HL-60 (cell line): ENCODE measurements at regions not wholly inside any gene's neighbourhood (a gene's known extent, or its start where the extent isn't known, plus 50 kb on each side); places are given as distances from the start of the nearest gene placed in this dataset.

ENCODE experiments used
- CTCF ChIP-seq: IDR thresholded peaks from one replicate; pipeline ENCODE4 v1.5.1; 2011; ENCODE audit warnings: low read length, control low read depth, inconsistent platforms; ENCODE audit not compliant: insufficient read depth
- POLR2AphosphoS5 ChIP-seq: IDR thresholded peaks from 2 replicates; pipeline ENCODE4 v1.6.1; 2012; ENCODE audit warnings: low read depth
- TF ChIP-seq, protein P1 (sequence below): IDR thresholded peaks from 2 replicates; pipeline ENCODE4 v1.6.1; 2012; ENCODE audit warnings: low read depth; ENCODE audit not compliant: insufficient replicate concordance

GRCh38 chr3:135792858-135793475 is 172.6 kb upstream of the PPP2R3A start:
- TF ChIP-seq, protein P1, sequence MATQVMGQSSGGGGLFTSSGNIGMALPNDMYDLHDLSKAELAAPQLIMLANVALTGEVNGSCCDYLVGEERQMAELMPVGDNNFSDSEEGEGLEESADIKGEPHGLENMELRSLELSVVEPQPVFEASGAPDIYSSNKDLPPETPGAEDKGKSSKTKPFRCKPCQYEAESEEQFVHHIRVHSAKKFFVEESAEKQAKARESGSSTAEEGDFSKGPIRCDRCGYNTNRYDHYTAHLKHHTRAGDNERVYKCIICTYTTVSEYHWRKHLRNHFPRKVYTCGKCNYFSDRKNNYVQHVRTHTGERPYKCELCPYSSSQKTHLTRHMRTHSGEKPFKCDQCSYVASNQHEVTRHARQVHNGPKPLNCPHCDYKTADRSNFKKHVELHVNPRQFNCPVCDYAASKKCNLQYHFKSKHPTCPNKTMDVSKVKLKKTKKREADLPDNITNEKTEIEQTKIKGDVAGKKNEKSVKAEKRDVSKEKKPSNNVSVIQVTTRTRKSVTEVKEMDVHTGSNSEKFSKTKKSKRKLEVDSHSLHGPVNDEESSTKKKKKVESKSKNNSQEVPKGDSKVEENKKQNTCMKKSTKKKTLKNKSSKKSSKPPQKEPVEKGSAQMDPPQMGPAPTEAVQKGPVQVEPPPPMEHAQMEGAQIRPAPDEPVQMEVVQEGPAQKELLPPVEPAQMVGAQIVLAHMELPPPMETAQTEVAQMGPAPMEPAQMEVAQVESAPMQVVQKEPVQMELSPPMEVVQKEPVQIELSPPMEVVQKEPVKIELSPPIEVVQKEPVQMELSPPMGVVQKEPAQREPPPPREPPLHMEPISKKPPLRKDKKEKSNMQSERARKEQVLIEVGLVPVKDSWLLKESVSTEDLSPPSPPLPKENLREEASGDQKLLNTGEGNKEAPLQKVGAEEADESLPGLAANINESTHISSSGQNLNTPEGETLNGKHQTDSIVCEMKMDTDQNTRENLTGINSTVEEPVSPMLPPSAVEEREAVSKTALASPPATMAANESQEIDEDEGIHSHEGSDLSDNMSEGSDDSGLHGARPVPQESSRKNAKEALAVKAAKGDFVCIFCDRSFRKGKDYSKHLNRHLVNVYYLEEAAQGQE, result no peak
- no peak for TF ChIP-seq CTCF
- no peak for TF ChIP-seq POLR2AphosphoS5
